PFSK-1 (cell line): ENCODE measurements at regions not wholly inside any gene's neighbourhood (a gene's known extent, or its start where the extent isn't known, plus 50 kb on each side); places are given as distances from the start of the nearest gene placed in this dataset.

Experiments used
- FOXP2 ChIP-seq: optimal IDR thresholded peaks from 2 replicates; pipeline ENCODE3; 2011; ENCODE audit warnings: borderline replicate concordance, control low read depth, inconsistent platforms; ENCODE audit not compliant: insufficient read depth; ENCODE audit errors: extremely low read length, extremely low read depth
- POLR2AphosphoS5 ChIP-seq: IDR thresholded peaks from 2 replicates; pipeline ENCODE4 v1.6.1; 2012; ENCODE audit warnings: low read depth, mild to moderate bottlenecking, control low read depth, low read length, moderate library complexity
- REST ChIP-seq, 2 experiments: IDR thresholded peaks; 2 replicates each; pipeline versions ENCODE4 v1.6.1 to v1.8.0; 2011 to 2012; ENCODE audit warnings: low read depth in 2 of 2, low read length in 2 of 2, control low read depth in 1 of 2, inconsistent platforms in 1 of 2, mild to moderate bottlenecking in 1 of 2, moderate library complexity in 1 of 2; ENCODE audit not compliant: insufficient read depth in 1 of 2
- SIN3A ChIP-seq: IDR thresholded peaks from 2 replicates; pipeline ENCODE4 v1.6.1; 2012; ENCODE audit warnings: mild to moderate bottlenecking, low read length, moderate library complexity, borderline replicate concordance; ENCODE audit not compliant: insufficient read depth
- TAF1 ChIP-seq: IDR thresholded peaks from 2 replicates; pipeline ENCODE4 v1.6.1; 2012; ENCODE audit warnings: low read length, control low read depth, borderline replicate concordance; ENCODE audit not compliant: insufficient read depth

DNA sequence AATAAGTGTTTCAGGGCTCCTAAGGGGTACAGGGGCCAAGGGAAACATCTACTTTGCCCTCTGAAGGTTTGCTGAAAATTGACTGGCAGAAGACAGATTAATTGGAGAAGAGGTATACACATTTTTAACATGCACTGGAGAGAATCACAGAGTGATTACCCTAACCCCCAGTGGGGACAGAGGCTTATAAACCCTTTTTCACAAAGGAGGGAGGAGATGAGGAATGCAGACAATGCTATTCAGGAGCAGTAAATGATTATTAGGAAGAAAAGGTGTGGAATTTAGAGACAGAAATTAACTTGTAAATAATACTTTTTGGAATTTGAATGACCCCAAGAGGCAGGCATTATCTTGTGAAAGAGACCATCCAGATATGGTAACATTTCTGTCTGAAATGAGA, 582.4 kb upstream of the B3GAT1 start:
- no peak for TF ChIP-seq TAF1
- TF ChIP-seq POLR2AphosphoS5: no peak
- TF ChIP-seq FOXP2: no peak
- no peak for TF ChIP-seq SIN3A
- no peak for TF ChIP-seq REST (IDR thresholded peaks at IDR 0.05; ENCODE audit: insufficient read depth in 1 of 2, low read depth in 2 of 2, low read length in 2 of 2)

GRCh38 chr11:134993691-134994243, 581.7 kb upstream of the B3GAT1 start:
- TF ChIP-seq REST (IDR thresholded peaks at IDR 0.05; ENCODE audit: insufficient read depth in 1 of 2, low read depth in 2 of 2, low read length in 2 of 2) (no peak), TAF1 (no peak), FOXP2 (no peak), SIN3A (no peak), POLR2AphosphoS5 (no peak)

DNA sequence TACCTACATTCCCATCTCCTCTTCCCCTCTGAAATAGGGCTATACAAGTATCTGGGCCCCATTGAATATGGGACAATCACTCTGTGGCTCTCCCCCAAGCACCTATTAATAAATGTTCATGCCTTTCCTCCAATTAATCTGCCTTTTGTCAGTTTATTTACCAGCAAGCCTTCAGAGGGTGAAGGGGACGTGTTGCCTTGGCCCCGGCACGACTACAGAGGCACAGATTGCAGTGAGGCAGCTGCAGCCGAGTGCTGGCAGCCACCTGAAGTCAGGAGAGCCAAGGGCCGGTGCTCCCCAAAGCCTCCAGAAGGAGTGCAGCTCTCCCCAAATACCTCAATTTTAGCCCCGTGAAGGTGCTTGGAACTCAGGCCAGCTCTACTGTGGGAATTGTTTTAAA, 580.9 kb upstream of the B3GAT1 start:
- TF ChIP-seq TAF1 (no peak), SIN3A (no peak), POLR2AphosphoS5 (no peak), REST (IDR thresholded peaks at IDR 0.05; ENCODE audit: insufficient read depth in 1 of 2, low read depth in 2 of 2, low read length in 2 of 2) (no peak), FOXP2 (no peak)

DNA sequence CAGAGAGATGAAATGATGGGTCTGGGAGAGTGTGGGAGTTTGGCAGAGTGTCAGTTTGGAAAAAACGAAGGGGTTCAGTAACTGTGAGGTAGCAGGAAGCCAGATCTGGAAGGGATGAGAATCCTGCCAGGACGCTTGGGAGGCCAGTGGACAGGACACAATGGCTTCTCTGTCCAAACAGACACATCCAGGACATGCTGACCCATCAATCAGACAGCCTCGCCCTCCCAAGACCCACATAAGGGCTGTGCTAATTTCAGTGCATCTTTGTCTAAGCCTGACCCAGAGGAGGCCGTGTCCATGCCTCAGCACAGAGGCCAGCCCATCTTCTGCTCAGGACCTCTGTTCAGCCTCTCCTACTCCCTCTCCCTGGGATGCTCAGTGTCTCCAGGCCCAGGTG, 576.5 kb upstream of the B3GAT1 start:
- TF ChIP-seq TAF1 (no peak), SIN3A (no peak), REST (IDR thresholded peaks at IDR 0.05; ENCODE audit: insufficient read depth in 1 of 2, low read depth in 2 of 2, low read length in 2 of 2) (no peak), FOXP2 (no peak), POLR2AphosphoS5 (no peak)

- TF ChIP-seq SIN3A: no peak
- no peak for TF ChIP-seq TAF1
- no peak for TF ChIP-seq POLR2AphosphoS5
- TF ChIP-seq REST (IDR thresholded peaks at IDR 0.05; ENCODE audit: insufficient read depth in 1 of 2, low read depth in 2 of 2, low read length in 2 of 2): no peak
- TF ChIP-seq FOXP2: no peak
Measured at GRCh38 chr11:134987822-134988221, 575.8 kb upstream of the B3GAT1 start.
